ENCODE measurements at regions not wholly inside any gene's neighbourhood (a gene's known extent, or its start where the extent isn't known, plus 50 kb on each side); places are given as distances from the start of the nearest gene placed in this dataset.

GRCh38 chr19:28471731-28472510 lies 741.0 kb downstream of the UQCRFS1 start:
- Histone ChIP-seq H3K27ac (no peak overlapping the region), H3K4me3 (no peak overlapping the region), H3K36me3 (no peaks in the 10 kb centered on the region), H3K4me1 (peaks cover 8 to 11% of the 10 kb centered on the region in 2 donors), H3K9me3 (no peaks in the 10 kb centered on the region), H3K27me3 (no peaks in the 10 kb centered on the region)
- intact Hi-C loops (cut with DNase I; ENCODE audit: low total_unique reads) (no loop called here), in situ Hi-C loops (cut with MboI; ENCODE audit: low sequenced_read_pairs in 4 of 4) (loop anchor here in 1 of 4 donors (25.0 kb wide), 1 partner anchor 415 kb away; no protein-coding TSS in a partner anchor)
- DNase-seq (no peak), ATAC-seq (no peak)
- TF ChIP-seq CTCF (IDR thresholded peaks at IDR 0.05 in 4 of 5, conservative IDR thresholded peaks at IDR 0.05 in 1 of 5): no peak
- no peak for TF ChIP-seq POLR2A (IDR thresholded peaks at IDR 0.05)

GRCh38 chr19:28469544-28469943 lies 743.4 kb downstream of the UQCRFS1 start:
- ATAC-seq: no peak
- Histone ChIP-seq H3K27me3 (no peaks in the 10 kb centered on the region), H3K4me3 (no peak overlapping the region), H3K36me3 (no peaks in the 10 kb centered on the region), H3K4me1 (peaks cover 12 to 14% of the 10 kb centered on the region in 2 donors), H3K27ac (no peak overlapping the region), H3K9me3 (no peaks in the 10 kb centered on the region)
- intact Hi-C loops (cut with DNase I; ENCODE audit: low total_unique reads): loop anchor here (5.0 kb wide), 2 partner anchors 243 to 408 kb away; no protein-coding TSS in a partner anchor
- in situ Hi-C loops (cut with MboI; ENCODE audit: low sequenced_read_pairs in 4 of 4): loop anchor here (5.0 to 25.0 kb wide), 4 partner anchors 163 to 418 kb away; no protein-coding TSS in a partner anchor
- TF ChIP-seq POLR2A (IDR thresholded peaks at IDR 0.05) (no peak), CTCF (IDR thresholded peaks at IDR 0.05 in 4 of 5, conservative IDR thresholded peaks at IDR 0.05 in 1 of 5) (no peak)
- DNase-seq: no peak

GRCh38 chr19:28468701-28469459 lies 744.1 kb downstream of the UQCRFS1 start:
- Histone ChIP-seq H3K36me3 (no peaks in the 10 kb centered on the region), H3K9me3 (no peaks in the 10 kb centered on the region), H3K27me3 (no peaks in the 10 kb centered on the region), H3K4me1 (peaks cover 12 to 14% of the 10 kb centered on the region in 2 donors), H3K27ac (peak overlapping the region in 1 of 4 donors; percentile 22), H3K4me3 (peak overlapping the region in 1 of 4 donors; percentile 14)
- ATAC-seq (peak; percentile 75 to 82), DNase-seq (peak; percentile 7 to 43)
- intact Hi-C loops (cut with DNase I; ENCODE audit: low total_unique reads): loop anchor here (5.0 kb wide), 2 partner anchors 243 to 408 kb away; no protein-coding TSS in a partner anchor
- in situ Hi-C loops (cut with MboI; ENCODE audit: low sequenced_read_pairs in 4 of 4): loop anchor here (5.0 to 25.0 kb wide), 4 partner anchors 163 to 418 kb away; no protein-coding TSS in a partner anchor
- TF ChIP-seq POLR2A (IDR thresholded peaks at IDR 0.05) (no peak), CTCF (IDR thresholded peaks at IDR 0.05 in 4 of 5, conservative IDR thresholded peaks at IDR 0.05 in 1 of 5) (peak in 1 of 5 experiments; percentile 3)

GRCh38 chr19:28466107-28467045 lies 746.6 kb downstream of the UQCRFS1 start:
- in situ Hi-C loops (cut with MboI; ENCODE audit: low sequenced_read_pairs in 4 of 4): loop anchor here (5.0 to 25.0 kb wide), 4 partner anchors 166 to 421 kb away; no protein-coding TSS in a partner anchor
- Histone ChIP-seq H3K36me3 (no peaks in the 10 kb centered on the region), H3K27ac (no peak overlapping the region), H3K4me3 (no peak overlapping the region), H3K27me3 (no peaks in the 10 kb centered on the region), H3K4me1 (peaks cover 12 to 14% of the 10 kb centered on the region in 2 donors), H3K9me3 (no peaks in the 10 kb centered on the region)
- no peak for TF ChIP-seq POLR2A (IDR thresholded peaks at IDR 0.05)
- TF ChIP-seq CTCF (IDR thresholded peaks at IDR 0.05 in 4 of 5, conservative IDR thresholded peaks at IDR 0.05 in 1 of 5): peak; percentile 58 to 90 (median 67)
- intact Hi-C loops (cut with DNase I; ENCODE audit: low total_unique reads): loop anchor here (1.0 to 5.0 kb wide), 3 partner anchors 167 to 411 kb away; no protein-coding TSS in a partner anchor
- ATAC-seq: peak; percentile 43 to 45
- DNase-seq: peak; percentile 29 to 35

All from gastrocnemius medialis (tissue), 4 donors.